ENCODE measurements at regions not wholly inside any gene's neighbourhood (a gene's known extent, or its start where the extent isn't known, plus 50 kb on each side); places are given as distances from the start of the nearest gene placed in this dataset.

DNA sequence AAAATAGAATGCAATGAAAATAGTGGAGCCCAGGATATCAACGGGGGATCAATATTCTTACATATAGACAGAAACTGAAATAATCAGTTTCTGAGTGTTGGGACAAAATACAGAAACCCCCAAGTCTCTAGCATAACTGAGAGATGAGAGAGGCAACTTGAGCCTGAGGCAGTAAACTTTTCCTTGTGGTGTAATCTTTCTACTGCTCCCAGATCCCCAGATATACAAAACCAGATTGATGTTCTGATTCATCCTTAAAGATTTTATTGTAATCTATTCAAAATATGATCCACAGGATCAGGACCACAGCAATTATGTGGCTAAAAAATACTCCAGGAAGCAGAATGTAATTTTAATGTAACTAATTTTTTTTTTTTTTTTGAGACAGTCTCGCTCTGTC is 2282.6 kb downstream of the ARAP2 start:
- TF ChIP-seq, protein P1, sequence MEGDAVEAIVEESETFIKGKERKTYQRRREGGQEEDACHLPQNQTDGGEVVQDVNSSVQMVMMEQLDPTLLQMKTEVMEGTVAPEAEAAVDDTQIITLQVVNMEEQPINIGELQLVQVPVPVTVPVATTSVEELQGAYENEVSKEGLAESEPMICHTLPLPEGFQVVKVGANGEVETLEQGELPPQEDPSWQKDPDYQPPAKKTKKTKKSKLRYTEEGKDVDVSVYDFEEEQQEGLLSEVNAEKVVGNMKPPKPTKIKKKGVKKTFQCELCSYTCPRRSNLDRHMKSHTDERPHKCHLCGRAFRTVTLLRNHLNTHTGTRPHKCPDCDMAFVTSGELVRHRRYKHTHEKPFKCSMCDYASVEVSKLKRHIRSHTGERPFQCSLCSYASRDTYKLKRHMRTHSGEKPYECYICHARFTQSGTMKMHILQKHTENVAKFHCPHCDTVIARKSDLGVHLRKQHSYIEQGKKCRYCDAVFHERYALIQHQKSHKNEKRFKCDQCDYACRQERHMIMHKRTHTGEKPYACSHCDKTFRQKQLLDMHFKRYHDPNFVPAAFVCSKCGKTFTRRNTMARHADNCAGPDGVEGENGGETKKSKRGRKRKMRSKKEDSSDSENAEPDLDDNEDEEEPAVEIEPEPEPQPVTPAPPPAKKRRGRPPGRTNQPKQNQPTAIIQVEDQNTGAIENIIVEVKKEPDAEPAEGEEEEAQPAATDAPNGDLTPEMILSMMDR (IDR thresholded peaks at IDR 0.05) = no peak
- TF ChIP-seq POLR2A (IDR thresholded peaks at IDR 0.05) (no peak), EP300 (IDR thresholded peaks at IDR 0.05) (no peak)
